GM23338 (cell line): ENCODE measurements at regions not wholly inside any gene's neighbourhood (a gene's known extent, or its start where the extent isn't known, plus 50 kb on each side); places are given as distances from the start of the nearest gene placed in this dataset.

Source experiments
- ATAC-seq: fragments of 200-7000 bp; cut with Tn5 transposase; 3 replicates; pipeline ENCODE4 v1.9.1; 2020
- DNase-seq: peaks from one replicate; pipeline ENCODE4 v3.0.0-alpha.2; 2015; ENCODE audit warnings: low spot score
- H2AFZ ChIP-seq: fragments of 200-600 bp; sonication (generic); 2 replicates; pipeline ENCODE4 v1.8.0; 2016; ENCODE audit warnings: antibody characterized with exemption, mild to moderate bottlenecking, moderate library complexity
- H3F3A ChIP-seq: fragments of 200-600 bp; sonication (generic); replicated peaks from 2 replicates; pipeline ENCODE4 v1.8.0; 2017; ENCODE audit warnings: antibody characterized with exemption, mixed run types, low read depth
- H3K27ac ChIP-seq: fragments of 200-600 bp; sonication (generic); 2 replicates; pipeline ENCODE4 v1.6.1; 2016; ENCODE audit warnings: low read depth
- H3K27me3 ChIP-seq: fragments of 200-600 bp; sonication (generic); 2 replicates; pipeline ENCODE4 v1.8.0; 2016; ENCODE audit warnings: mild to moderate bottlenecking, mixed run types, moderate library complexity; ENCODE audit not compliant: insufficient read depth
- H3K36me3 ChIP-seq: fragments of 200-600 bp; sonication (generic); 2 replicates; pipeline ENCODE4 v1.8.0; 2016; ENCODE audit warnings: mild to moderate bottlenecking; ENCODE audit not compliant: insufficient read depth
- H3K4me1 ChIP-seq: fragments of 200-600 bp; sonication (generic); 2 replicates; pipeline ENCODE4 v1.8.0; 2016; ENCODE audit warnings: mild to moderate bottlenecking, moderate library complexity; ENCODE audit not compliant: insufficient read depth
- H3K4me2 ChIP-seq: fragments of 200-600 bp; sonication (generic); 2 replicates; pipeline ENCODE4 v1.7.1; 2017; ENCODE audit warnings: mixed run types
- H3K4me3 ChIP-seq: fragments of 200-600 bp; sonication (generic); 2 replicates; pipeline ENCODE4 v1.6.1; 2016; ENCODE audit warnings: mixed run types
- H3K79me2 ChIP-seq: fragments of 200-600 bp; sonication (generic); replicated peaks from 2 replicates; pipeline ENCODE4 v1.8.0; 2017; ENCODE audit warnings: mild to moderate bottlenecking; ENCODE audit not compliant: insufficient read depth
- H3K9me2 ChIP-seq: fragments of 200-600 bp; sonication (generic); 2 replicates; pipeline ENCODE4 v1.8.0; 2017; ENCODE audit not compliant: insufficient read depth
- H4K20me1 ChIP-seq: fragments of 200-600 bp; sonication (generic); replicated peaks from 2 replicates; pipeline ENCODE4 v1.8.0; 2017; ENCODE audit warnings: mild to moderate bottlenecking; ENCODE audit not compliant: insufficient read depth
- H3K27ac Mint-ChIP-seq: 2 replicates; pipeline ENCODE4 v1.8.0; 2020; ENCODE audit warnings: inconsistent platforms, mild to moderate bottlenecking, moderate library complexity, mixed read lengths
- H3K27me3 Mint-ChIP-seq: 3 replicates; pipeline ENCODE4 v1.8.0; 2022; ENCODE audit warnings: low read depth, mild to moderate bottlenecking, moderate library complexity, mixed read lengths, inconsistent platforms; ENCODE audit not compliant: insufficient read depth, poor library complexity
- H3K36me3 Mint-ChIP-seq: 3 replicates; pipeline ENCODE4 v1.8.0; 2021; ENCODE audit warnings: low read depth, mild to moderate bottlenecking, inconsistent platforms, moderate library complexity, mixed read lengths
- H3K4me1 Mint-ChIP-seq: 3 replicates; pipeline ENCODE4 v1.8.0; 2020; ENCODE audit warnings: mild to moderate bottlenecking, inconsistent platforms, mixed read lengths
- H3K4me3 Mint-ChIP-seq: 3 replicates; pipeline ENCODE4 v1.8.0; 2021; ENCODE audit warnings: moderate library complexity, mild to moderate bottlenecking, inconsistent platforms, mixed read lengths
- H3K9me3 Mint-ChIP-seq: 3 replicates; pipeline ENCODE4 v1.8.0; 2020; ENCODE audit warnings: moderate library complexity, mild to moderate bottlenecking, inconsistent platforms, mixed read lengths
- CREB1 ChIP-seq: fragments of 250-450 bp; sonication (Bioruptor Pico); IDR thresholded peaks from 2 replicates; pipeline ENCODE4 v1.5.0; 2020; ENCODE audit warnings: low read depth, mild to moderate bottlenecking, moderate library complexity
- ETS1 ChIP-seq: IDR thresholded peaks from 2 replicates; pipeline ENCODE4 v1.6.1; 2016; ENCODE audit warnings: antibody characterized with exemption
- EZH2 ChIP-seq: fragments of 200-600 bp; sonication (generic); IDR thresholded peaks from one replicate; pipeline ENCODE4 v1.8.0; 2017; ENCODE audit warnings: antibody characterized with exemption, mild to moderate bottlenecking, low read depth; ENCODE audit not compliant: unreplicated experiment
- EZH2phosphoT487 ChIP-seq: fragments of 200-600 bp; sonication (generic); IDR thresholded peaks from one replicate; pipeline ENCODE4 v1.8.1; 2018; ENCODE audit warnings: antibody characterized with exemption; ENCODE audit not compliant: unreplicated experiment
- JUNB ChIP-seq: IDR thresholded peaks from one replicate; pipeline ENCODE4 v1.6.1; 2016; ENCODE audit warnings: antibody characterized with exemption; ENCODE audit not compliant: unreplicated experiment
- POLR2AphosphoS5 ChIP-seq: IDR thresholded peaks from 2 replicates; pipeline ENCODE4 v1.6.1; 2016; ENCODE audit warnings: antibody characterized with exemption, low read depth
- REST ChIP-seq: IDR thresholded peaks from one replicate; pipeline ENCODE4 v1.6.1; 2018; ENCODE audit warnings: antibody characterized with exemption; ENCODE audit not compliant: unreplicated experiment
- ZNF114 ChIP-seq: fragments of 250-450 bp; sonication (Bioruptor Pico); IDR thresholded peaks from 2 replicates; pipeline ENCODE4 v1.5.0; 2020; ENCODE audit warnings: mild to moderate bottlenecking, moderate library complexity
- ZNF462 ChIP-seq: fragments of 250-450 bp; sonication (Bioruptor Pico); IDR thresholded peaks from 2 replicates; pipeline ENCODE4 v1.5.0; 2020; ENCODE audit warnings: mild to moderate bottlenecking, moderate library complexity

- no peak for TF ChIP-seq ZNF462 (CRISPR knock-in tag)
Measured at GRCh38 chr2:2847209-2847676, 516.2 kb upstream of the MYT1L start (continued).

GRCh38 chr2:2846332-2847208, 515.5 kb upstream of the MYT1L start:
- no peaks in the 10 kb centered on the region for H4K20me1 ChIP-seq
- H3K4me2 ChIP-seq: no peak overlapping the region
- ATAC-seq: no peak
- H3K27ac ChIP-seq: no peak overlapping the region
- H3F3A ChIP-seq: no peaks in the 10 kb centered on the region
- peaks cover 4% of the 10 kb centered on the region; the same call in 1 of the 2 replicates for H3K9me2 ChIP-seq
- no peaks in the 10 kb centered on the region for H3K36me3 ChIP-seq
- DNase-seq: no peak
- no peak overlapping the region for H3K4me3 ChIP-seq
- Mint-ChIP-seq H3K4me1 (peaks cover 14% of the 10 kb centered on the region), H3K36me3 (no peaks in the 10 kb centered on the region), H3K4me3 (no peak overlapping the region), H3K27ac (no peak overlapping the region), H3K27me3 (peaks cover 8% of the 10 kb centered on the region), H3K9me3 (no peaks in the 10 kb centered on the region)
- H3K79me2 ChIP-seq: no peaks in the 10 kb centered on the region
- no peaks in the 10 kb centered on the region for H3K27me3 ChIP-seq
- H2AFZ ChIP-seq: 0 out of 2 replicates have a peak overlapping the region, but pooled peaks have one; percentile 28
- no peaks in the 10 kb centered on the region for H3K4me1 ChIP-seq
- no peak for TF ChIP-seq CREB1 (CRISPR knock-in tag)
- no peak for TF ChIP-seq ZNF114
- TF ChIP-seq POLR2AphosphoS5: no peak
- TF ChIP-seq REST: no peak
- no peak for TF ChIP-seq ETS1
- TF ChIP-seq JUNB: no peak
- TF ChIP-seq EZH2: no peak
- no peak for TF ChIP-seq EZH2phosphoT487
